CD4-positive, alpha-beta T cell (primary cell): ENCODE measurements at regions not wholly inside any gene's neighbourhood (a gene's known extent, or its start where the extent isn't known, plus 50 kb on each side); places are given as distances from the start of the nearest gene placed in this dataset.

Experiments used
- ATAC-seq: fragments of 200-7000 bp; cut with Tn5 transposase; one replicate; pipeline ENCODE4 v1.10.0; 2022; ENCODE audit warnings: mild to moderate bottlenecking; ENCODE audit not compliant: poor library complexity
- CTCF ChIA-PET: fragments of 350-600 bp; sonication (Branson Sonifier 250); formaldehyde crosslinking; loops from one replicate; lab custom pipeline; 2021; ENCODE audit warnings: antibody characterized with exemption, inconsistent platforms; lab: Charles Lee
- POLR2A ChIA-PET: fragments of 350-600 bp; sonication (Branson Sonifier 250); formaldehyde crosslinking; loops from one replicate; lab custom pipeline; 2021; ENCODE audit warnings: antibody characterized with exemption, inconsistent platforms; lab: Charles Lee
- DNase-seq, 14 experiments: peaks; one replicate each; pipeline ENCODE4 v3.0.0-alpha.2; 2013 to 2020; ENCODE audit warnings: mixed read lengths in 2 of 14
- H3K27ac ChIP-seq, 2 donors: one replicate each; pipeline versions ENCODE4 v1.5.1 to v1.7.0; 2013; ENCODE audit warnings: low read length in 2 of 2, low read depth in 1 of 2, mild to moderate bottlenecking in 1 of 2
- H3K27me3 ChIP-seq, 2 experiments: 1 replicate in 1 of 2; 2 replicates in 1 of 2; pipeline versions ENCODE4 v1.6.1 to v1.7.0; 2013; ENCODE audit warnings: low read length in 2 of 2, control low read depth in 1 of 2, mild to moderate bottlenecking in 1 of 2, moderate library complexity in 1 of 2; ENCODE audit not compliant: insufficient read depth in 2 of 2, control insufficient read depth in 1 of 2
- H3K36me3 ChIP-seq: one replicate; pipeline ENCODE4 v1.6.1; 2013; ENCODE audit warnings: low read length, control low read depth; ENCODE audit not compliant: insufficient read depth
- H3K4me1 ChIP-seq: one replicate; pipeline ENCODE4 v1.6.1; 2013; ENCODE audit warnings: low read length, control low read depth; ENCODE audit not compliant: insufficient read depth
- H3K4me3 ChIP-seq: one replicate; pipeline ENCODE4 v1.5.1; 2013; ENCODE audit warnings: mild to moderate bottlenecking, low read length, moderate library complexity
- H3K9me3 ChIP-seq, 2 experiments: 1 replicate in 1 of 2; 2 replicates in 1 of 2; pipeline versions ENCODE4 v1.6.1 to v1.7.0; 2013; ENCODE audit warnings: low read length in 2 of 2, mild to moderate bottlenecking in 2 of 2, control low read depth in 1 of 2, moderate library complexity in 1 of 2; ENCODE audit not compliant: control insufficient read depth in 1 of 2, insufficient read depth in 1 of 2
- H3K27ac Mint-ChIP-seq: one replicate; pipeline ENCODE4 v1.8.0; 2020; ENCODE audit warnings: mixed read lengths
- H3K27me3 Mint-ChIP-seq: one replicate; pipeline ENCODE4 v1.8.0; 2021; ENCODE audit warnings: mixed read lengths
- H3K36me3 Mint-ChIP-seq: one replicate; pipeline ENCODE4 v1.8.0; 2021; ENCODE audit warnings: low read depth, mixed read lengths
- H3K4me1 Mint-ChIP-seq: one replicate; pipeline ENCODE4 v1.8.0; 2021; ENCODE audit warnings: low read depth, mixed read lengths
- H3K4me3 Mint-ChIP-seq: one replicate; pipeline ENCODE4 v1.8.0; 2020; ENCODE audit warnings: mild to moderate bottlenecking, mixed read lengths
- H3K9me3 Mint-ChIP-seq: one replicate; pipeline ENCODE4 v1.8.0; 2020; ENCODE audit warnings: mixed read lengths
- CTCF ChIP-seq: fragments of 200-600 bp; IDR thresholded peaks from one replicate; pipeline ENCODE4 v1.8.0; 2022; ENCODE audit warnings: antibody characterized with exemption, mild to moderate bottlenecking
- intact Hi-C, 2 experiments: fragments of 100-400 bp; cut with DNase I in 1 of 2; cut with micrococcal nuclease in 1 of 2; formaldehyde crosslinking; loops; one replicate each; pipeline versions ENCODE4 v1.15.1 to v1.9.0; 2023 to 2025; cut with DNase I, micrococcal nuclease

GRCh38 chr20:23277316-23277715, 73.3 kb upstream of the NXT1 start:
- H3K9me3 Mint-ChIP-seq = no peaks in the 10 kb centered on the region
- no peaks in the 10 kb centered on the region for H3K4me1 ChIP-seq
- peaks cover 0 to 7% of the 10 kb centered on the region in 2 experiments for H3K9me3 ChIP-seq
- ATAC-seq = no peak
- CTCF ChIA-PET = no interaction called here
- no peak overlapping the region for H3K27ac ChIP-seq
- no peak for TF ChIP-seq CTCF
- peaks cover 0 to 5% of the 10 kb centered on the region in 2 experiments for H3K27me3 ChIP-seq
- POLR2A ChIA-PET = no interaction called here
- H3K27me3 Mint-ChIP-seq = peaks cover 5% of the 10 kb centered on the region
- no peaks in the 10 kb centered on the region for H3K4me1 Mint-ChIP-seq
- no peaks in the 10 kb centered on the region for H3K36me3 ChIP-seq
- no peak overlapping the region for H3K27ac Mint-ChIP-seq
- H3K4me3 ChIP-seq = no peak overlapping the region
- no peak overlapping the region for H3K4me3 Mint-ChIP-seq
- H3K36me3 Mint-ChIP-seq = no peaks in the 10 kb centered on the region
- no peak for DNase-seq
- intact Hi-C loops = no loop called here

- H3K4me3 ChIP-seq = no peak overlapping the region
- H3K4me1 ChIP-seq = no peaks in the 10 kb centered on the region
- POLR2A ChIA-PET = no interaction called here
- H3K4me1 Mint-ChIP-seq = no peaks in the 10 kb centered on the region
- peaks cover 7 to 18% of the 10 kb centered on the region in 2 experiments for H3K9me3 ChIP-seq
- ATAC-seq (no peak), DNase-seq (no peak)
- intact Hi-C loops = no loop called here
- no peaks in the 10 kb centered on the region for H3K36me3 ChIP-seq
- no peak overlapping the region for H3K27ac ChIP-seq
- no peak for TF ChIP-seq CTCF
- CTCF ChIA-PET = no interaction called here
- no peaks in the 10 kb centered on the region for H3K36me3 Mint-ChIP-seq
- no peak overlapping the region for H3K27ac Mint-ChIP-seq
- no peak overlapping the region for H3K4me3 Mint-ChIP-seq
- H3K27me3 Mint-ChIP-seq = peaks cover 9% of the 10 kb centered on the region
- H3K27me3 ChIP-seq = no peaks in the 10 kb centered on the region
- H3K9me3 Mint-ChIP-seq = peaks cover 5% of the 10 kb centered on the region
Measured at GRCh38 chr20:23273776-23274175, 76.8 kb upstream of the NXT1 start.

GRCh38 chr20:23272176-23273029, 78.2 kb upstream of the NXT1 start:
- peaks cover 13% of the 10 kb centered on the region for H3K27me3 Mint-ChIP-seq
- no peak overlapping the region for H3K4me3 Mint-ChIP-seq
- POLR2A ChIA-PET = no interaction called here

More at GRCh38 chr20:23272176-23273029, 78.2 kb upstream of the NXT1 start:
- Histone ChIP-seq H3K4me3 (no peak overlapping the region), H3K36me3 (no peaks in the 10 kb centered on the region), H3K4me1 (no peaks in the 10 kb centered on the region), H3K9me3 (peaks cover 10 to 22% of the 10 kb centered on the region in 2 experiments), H3K27me3 (no peaks in the 10 kb centered on the region), H3K27ac (no peak overlapping the region)
- Mint-ChIP-seq H3K36me3 (no peaks in the 10 kb centered on the region), H3K27ac (no peak overlapping the region), H3K4me1 (no peaks in the 10 kb centered on the region), H3K9me3 (peaks cover 10% of the 10 kb centered on the region)
- intact Hi-C loops = no loop called here
- CTCF ChIA-PET = no interaction called here
- no peak for DNase-seq
- no peak for ATAC-seq
- TF ChIP-seq CTCF = no peak
